ENCODE measurements at regions not wholly inside any gene's neighbourhood (a gene's known extent, or its start where the extent isn't known, plus 50 kb on each side); places are given as distances from the start of the nearest gene placed in this dataset.

DNA sequence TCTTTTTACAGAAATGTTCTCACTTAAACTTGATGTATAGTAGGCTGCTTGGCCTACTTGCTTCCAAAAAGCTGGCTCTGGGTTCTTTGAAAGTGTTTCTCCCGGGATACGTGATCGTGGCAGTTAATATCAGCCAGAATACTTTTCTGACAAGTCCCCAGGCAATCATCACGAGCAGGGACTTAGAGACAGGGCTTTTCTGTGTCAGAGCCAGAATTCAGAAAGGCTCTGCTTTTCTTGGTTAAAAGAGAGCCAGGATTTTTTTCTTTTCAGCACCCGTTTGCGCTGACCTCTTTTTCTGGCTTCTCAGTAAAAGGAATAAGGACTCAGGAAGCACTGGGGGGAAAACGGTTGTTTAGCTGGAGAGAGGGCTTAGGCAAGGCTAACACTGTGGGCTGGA lies 57.8 kb upstream of the ARHGAP5 start:
- TF ChIP-seq, protein P1, sequence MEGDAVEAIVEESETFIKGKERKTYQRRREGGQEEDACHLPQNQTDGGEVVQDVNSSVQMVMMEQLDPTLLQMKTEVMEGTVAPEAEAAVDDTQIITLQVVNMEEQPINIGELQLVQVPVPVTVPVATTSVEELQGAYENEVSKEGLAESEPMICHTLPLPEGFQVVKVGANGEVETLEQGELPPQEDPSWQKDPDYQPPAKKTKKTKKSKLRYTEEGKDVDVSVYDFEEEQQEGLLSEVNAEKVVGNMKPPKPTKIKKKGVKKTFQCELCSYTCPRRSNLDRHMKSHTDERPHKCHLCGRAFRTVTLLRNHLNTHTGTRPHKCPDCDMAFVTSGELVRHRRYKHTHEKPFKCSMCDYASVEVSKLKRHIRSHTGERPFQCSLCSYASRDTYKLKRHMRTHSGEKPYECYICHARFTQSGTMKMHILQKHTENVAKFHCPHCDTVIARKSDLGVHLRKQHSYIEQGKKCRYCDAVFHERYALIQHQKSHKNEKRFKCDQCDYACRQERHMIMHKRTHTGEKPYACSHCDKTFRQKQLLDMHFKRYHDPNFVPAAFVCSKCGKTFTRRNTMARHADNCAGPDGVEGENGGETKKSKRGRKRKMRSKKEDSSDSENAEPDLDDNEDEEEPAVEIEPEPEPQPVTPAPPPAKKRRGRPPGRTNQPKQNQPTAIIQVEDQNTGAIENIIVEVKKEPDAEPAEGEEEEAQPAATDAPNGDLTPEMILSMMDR (IDR thresholded peaks at IDR 0.05) = no peak
- TF ChIP-seq POLR2A (IDR thresholded peaks at IDR 0.05) = no peak
